Stimulated activated CD4-positive, alpha-beta T cell treated with anti-CD3 and anti-CD28 coated beads, Interleukin-15, amount 100 ng/mL, for 48 hours (primary cell): ENCODE measurements at regions not wholly inside any gene's neighbourhood (a gene's known extent, or its start where the extent isn't known, plus 50 kb on each side); places are given as distances from the start of the nearest gene placed in this dataset.
"Not testable (repeated sequence)": the region's sequence is repeated elsewhere in the genome, so short reads cannot be mapped to it uniquely, and the experiment has no call there.

ENCODE experiments used
- DNase-seq, 2 donors: peaks; one replicate each; pipeline ENCODE4 v3.0.0-alpha.2; 2020; ENCODE audit warnings: low read depth in 2 of 2

- DNase-seq = no peak
These were observed 79.7 kb upstream of the ITGB1 start for GRCh38 chr10:33037726-33038125.

GRCh38 chr10:33036670-33037069 lies 78.6 kb upstream of the ITGB1 start:
- DNase-seq = no peak

GRCh38 chr10:33035411-33035810 lies 77.4 kb upstream of the ITGB1 start:
- DNase-seq = no peak

GRCh38 chr10:33034931-33035330 lies 76.9 kb upstream of the ITGB1 start:
- no peak for DNase-seq

- DNase-seq = no peak
These were observed 74.7 kb upstream of the ITGB1 start for GRCh38 chr10:33032654-33033151.

GRCh38 chr10:33031815-33032653 lies 74.0 kb upstream of the ITGB1 start:
- no peak for DNase-seq

- no peak for DNase-seq
These were observed 73.1 kb upstream of the ITGB1 start for GRCh38 chr10:33031171-33031570.

GRCh38 chr10:33028515-33028914 lies 70.5 kb upstream of the ITGB1 start:
- not testable (repeated sequence) for DNase-seq

- no peak for DNase-seq
These were observed 69.1 kb upstream of the ITGB1 start for GRCh38 chr10:33027088-33027487.

- no peak for DNase-seq
These were observed 68.4 kb upstream of the ITGB1 start for GRCh38 chr10:33026422-33026821.

GRCh38 chr10:33025910-33026309 lies 67.9 kb upstream of the ITGB1 start:
- DNase-seq = no peak

- no peak for DNase-seq
These were observed 67.0 kb upstream of the ITGB1 start for GRCh38 chr10:33025039-33025438.

- no peak for DNase-seq
These were observed 64.7 kb upstream of the ITGB1 start for GRCh38 chr10:33022691-33023090.

- no peak for DNase-seq
These were observed 64.1 kb upstream of the ITGB1 start for GRCh38 chr10:33022090-33022489.

- DNase-seq = no peak
These were observed 59.0 kb upstream of the ITGB1 start for GRCh38 chr10:33016988-33017387.

GRCh38 chr10:33015761-33016547 lies 57.9 kb upstream of the ITGB1 start:
- DNase-seq = no peak

GRCh38 chr10:33013331-33013730 lies 55.3 kb upstream of the ITGB1 start:
- not testable (repeated sequence) for DNase-seq

- DNase-seq = no peak
These were observed 54.3 kb upstream of the ITGB1 start for GRCh38 chr10:33012306-33012705.

GRCh38 chr10:33010132-33011037 lies 52.4 kb upstream of the ITGB1 start:
- DNase-seq = no peak

GRCh38 chr10:33009244-33010131 lies 51.5 kb upstream of the ITGB1 start:
- no peak for DNase-seq
